ENCODE measurements at regions not wholly inside any gene's neighbourhood (a gene's known extent, or its start where the extent isn't known, plus 50 kb on each side); places are given as distances from the start of the nearest gene placed in this dataset.

GRCh38 chr15:81966631-81967030 lies 79.2 kb downstream of the MEX3B start:
- TF ChIP-seq SIN3A (IDR thresholded peaks at IDR 0.05; ENCODE audit: borderline replicate concordance, insufficient read depth, low read depth, low read length) = no peak
- TF ChIP-seq CTCF (IDR thresholded peaks at IDR 0.05) = no peak
